WTC11 (cell line): ENCODE measurements at regions not wholly inside any gene's neighbourhood (a gene's known extent, or its start where the extent isn't known, plus 50 kb on each side); places are given as distances from the start of the nearest gene placed in this dataset.

Experiments
- ATAC-seq: fragments of 200-7000 bp; cut with Tn5 transposase; 2 replicates; pipeline ENCODE4 v1.10.0; 2021; ENCODE audit warnings: mild to moderate bottlenecking, moderate library complexity
- CTCF ChIA-PET: fragments of 300-600 bp; sonication (Branson Sonifier 250); formaldehyde crosslinking; loops from one replicate; lab custom pipeline; 2021; ENCODE audit warnings: antibody characterized with exemption; lab: Charles Lee
- POLR2A ChIA-PET: fragments of 350-600 bp; sonication (Branson Sonifier 250); formaldehyde crosslinking; loops from one replicate; lab custom pipeline; 2021; ENCODE audit warnings: antibody characterized with exemption; lab: Charles Lee
- DNase-seq: peaks from one replicate; pipeline ENCODE4 v3.0.0; 2021; ENCODE audit warnings: low spot score
- H3K27ac Mint-ChIP-seq: 2 replicates; pipeline ENCODE4 v1.8.0; 2021; ENCODE audit warnings: mixed read lengths
- H3K27me3 Mint-ChIP-seq: 2 replicates; pipeline ENCODE4 v1.8.0; 2021; ENCODE audit warnings: low read depth, mild to moderate bottlenecking, moderate library complexity, mixed read lengths
- H3K36me3 Mint-ChIP-seq: 2 replicates; pipeline ENCODE4 v1.8.0; 2021; ENCODE audit warnings: mixed read lengths
- H3K4me1 Mint-ChIP-seq: 2 replicates; pipeline ENCODE4 v1.8.0; 2022; ENCODE audit warnings: mixed read lengths
- H3K4me3 Mint-ChIP-seq: 2 replicates; pipeline ENCODE4 v1.8.0; 2021; ENCODE audit warnings: mild to moderate bottlenecking, moderate library complexity, mixed read lengths
- H3K9me3 Mint-ChIP-seq: 2 replicates; pipeline ENCODE4 v1.8.0; 2021; ENCODE audit warnings: mixed read lengths
- ESRRA ChIP-seq: sonication (generic); formaldehyde crosslinking; IDR thresholded peaks from 2 replicates; pipeline ENCODE4 v1.8.1; 2022; ENCODE audit warnings: mild to moderate bottlenecking, missing genetic modification reagents, borderline replicate concordance
- FOXK1 ChIP-seq: sonication (generic); formaldehyde crosslinking; IDR thresholded peaks from 2 replicates; pipeline ENCODE4 v1.8.0; 2022; ENCODE audit warnings: mild to moderate bottlenecking, moderate library complexity, missing genetic modification reagents
- FOXP1 ChIP-seq: sonication (generic); formaldehyde crosslinking; IDR thresholded peaks from 2 replicates; pipeline ENCODE4 v1.8.0; 2022; ENCODE audit warnings: missing genetic modification reagents, mild to moderate bottlenecking, moderate library complexity, borderline replicate concordance
- GTF2I ChIP-seq: fragments of 250-450 bp; sonication (Bioruptor Pico); conservative IDR thresholded peaks from 2 replicates; pipeline ENCODE4 v1.4.0; 2021; ENCODE audit warnings: mild to moderate bottlenecking
- MXD4 ChIP-seq: fragments of 250-450 bp; sonication (Bioruptor Pico); IDR thresholded peaks from 2 replicates; pipeline ENCODE4 v1.8.0; 2021; ENCODE audit warnings: mild to moderate bottlenecking, moderate library complexity, borderline replicate concordance
- NFATC4 ChIP-seq: fragments of 250-450 bp; sonication (Bioruptor Pico); IDR thresholded peaks from 2 replicates; pipeline ENCODE4 v1.9.0; 2021; ENCODE audit warnings: mild to moderate bottlenecking
- OVOL2 ChIP-seq: fragments of 250-450 bp; sonication (Bioruptor Pico); IDR thresholded peaks from 2 replicates; pipeline ENCODE4 v1.9.0; 2021; ENCODE audit warnings: mild to moderate bottlenecking, borderline replicate concordance
- SOX15 ChIP-seq: fragments of 250-450 bp; sonication (Bioruptor Pico); IDR thresholded peaks from 2 replicates; pipeline ENCODE4 v1.9.0; 2021; ENCODE audit warnings: mild to moderate bottlenecking
- SP1 ChIP-seq: sonication (generic); formaldehyde crosslinking; conservative IDR thresholded peaks from 2 replicates; pipeline ENCODE4 v1.8.1; 2022; ENCODE audit warnings: missing genetic modification reagents
- TCF7 ChIP-seq: sonication (generic); formaldehyde crosslinking; IDR thresholded peaks from 2 replicates; pipeline ENCODE4 v1.8.0; 2022; ENCODE audit warnings: mild to moderate bottlenecking, low read depth, missing genetic modification reagents, moderate library complexity
- TEAD1 ChIP-seq: sonication (generic); formaldehyde crosslinking; IDR thresholded peaks from 2 replicates; pipeline ENCODE4 v1.8.0; 2022; ENCODE audit warnings: mild to moderate bottlenecking, missing genetic modification reagents
- ZNF263 ChIP-seq: sonication (generic); formaldehyde crosslinking; IDR thresholded peaks from 2 replicates; pipeline ENCODE4 v1.8.1; 2022; ENCODE audit warnings: low read depth, mild to moderate bottlenecking, moderate library complexity, missing genetic modification reagents
- TF ChIP-seq, protein P1 (sequence below): fragments of 250-450 bp; sonication (Bioruptor Pico); IDR thresholded peaks from 2 replicates; pipeline ENCODE4 v2.1.2; 2022; ENCODE audit warnings: mild to moderate bottlenecking, moderate library complexity
- TF ChIP-seq, protein P2 (sequence below): fragments of 250-450 bp; sonication (Bioruptor Pico); IDR thresholded peaks from 2 replicates; pipeline ENCODE4 v1.9.0; 2021; ENCODE audit warnings: mild to moderate bottlenecking
- TF ChIP-seq, protein P3 (sequence below): fragments of 250-450 bp; sonication (Bioruptor Pico); IDR thresholded peaks from 2 replicates; pipeline ENCODE4 v1.9.0; 2021; ENCODE audit warnings: mild to moderate bottlenecking, borderline replicate concordance
- TF ChIP-seq, protein P4 (sequence below): sonication (generic); formaldehyde crosslinking; IDR thresholded peaks from 2 replicates; pipeline ENCODE4 v1.8.0; 2022; ENCODE audit warnings: mild to moderate bottlenecking, missing genetic modification reagents
- TF ChIP-seq, protein P5 (sequence below): sonication (generic); formaldehyde crosslinking; IDR thresholded peaks from 2 replicates; pipeline ENCODE4 v1.8.1; 2023; ENCODE audit warnings: mild to moderate bottlenecking, missing genetic modification reagents, moderate library complexity
- TF ChIP-seq, protein P6 (sequence below): sonication (generic); formaldehyde crosslinking; IDR thresholded peaks from 2 replicates; pipeline ENCODE4 v1.8.0; 2022; ENCODE audit warnings: mild to moderate bottlenecking, missing genetic modification reagents

DNA sequence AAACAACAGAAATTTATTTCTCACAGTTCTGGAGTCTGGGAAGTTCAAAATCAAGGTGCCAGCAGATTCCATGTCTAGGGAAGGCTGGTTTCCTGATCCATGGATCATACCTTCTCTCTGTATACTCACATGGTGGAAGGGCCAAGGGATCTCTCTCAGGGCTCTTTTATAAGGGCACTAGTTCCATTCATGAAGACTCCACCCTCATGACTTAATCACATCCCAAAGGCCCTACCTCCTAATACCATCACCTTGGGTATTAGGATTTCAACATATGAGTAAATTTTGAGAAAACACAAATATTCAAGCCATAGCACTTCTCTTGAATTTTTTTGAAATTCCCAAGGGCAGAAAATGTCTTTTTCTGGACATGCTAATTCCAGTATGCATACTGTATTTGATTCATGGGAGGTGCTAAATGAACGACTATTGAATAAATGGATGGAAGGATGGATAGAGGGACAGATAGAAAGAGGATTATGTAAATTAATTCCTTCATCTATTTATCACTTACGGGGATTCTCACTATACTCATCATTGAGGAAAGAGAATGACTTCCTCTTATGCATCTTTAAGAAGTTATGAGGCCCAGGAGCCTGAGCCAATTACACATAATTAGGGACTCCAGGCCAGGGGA, 182.8 kb downstream of the NRIP1 start (continued):
- TF ChIP-seq, protein P1, sequence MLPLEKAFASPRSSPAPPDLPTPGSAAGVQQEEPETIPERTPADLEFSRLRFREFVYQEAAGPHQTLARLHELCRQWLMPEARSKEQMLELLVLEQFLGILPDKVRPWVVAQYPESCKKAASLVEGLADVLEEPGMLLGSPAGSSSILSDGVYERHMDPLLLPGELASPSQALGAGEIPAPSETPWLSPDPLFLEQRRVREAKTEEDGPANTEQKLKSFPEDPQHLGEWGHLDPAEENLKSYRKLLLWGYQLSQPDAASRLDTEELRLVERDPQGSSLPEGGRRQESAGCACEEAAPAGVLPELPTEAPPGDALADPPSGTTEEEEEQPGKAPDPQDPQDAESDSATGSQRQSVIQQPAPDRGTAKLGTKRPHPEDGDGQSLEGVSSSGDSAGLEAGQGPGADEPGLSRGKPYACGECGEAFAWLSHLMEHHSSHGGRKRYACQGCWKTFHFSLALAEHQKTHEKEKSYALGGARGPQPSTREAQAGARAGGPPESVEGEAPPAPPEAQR (CRISPR knock-in tag), result no peak
- no peak for TF ChIP-seq ESRRA (CRISPR knock-in tag)

DNA sequence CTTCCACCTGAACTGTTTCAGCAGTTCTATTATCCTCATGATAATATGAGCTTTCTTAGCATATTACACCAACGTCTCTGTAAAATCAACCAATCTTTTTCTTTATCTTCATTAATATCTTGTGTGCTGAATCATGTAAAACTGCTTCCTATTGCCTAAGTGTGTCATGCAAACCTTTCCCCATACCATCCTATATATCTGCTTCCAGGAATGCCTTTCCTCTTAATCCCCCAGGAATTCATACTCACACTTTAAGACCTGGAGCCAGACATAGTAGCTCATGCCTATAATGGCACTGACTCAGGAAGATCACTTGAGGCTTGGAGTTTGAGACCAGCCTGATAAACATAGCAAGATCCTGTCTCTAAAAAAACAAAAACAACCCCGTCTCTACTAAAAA, 183.9 kb downstream of the NRIP1 start:
- Mint-ChIP-seq H3K9me3 (no peaks in the 10 kb centered on the region), H3K36me3 (no peaks in the 10 kb centered on the region), H3K27ac (no peak overlapping the region), H3K27me3 (no peaks in the 10 kb centered on the region), H3K4me1 (peaks cover 16% of the 10 kb centered on the region), H3K4me3 (no peak overlapping the region)
- no peak for DNase-seq
- ATAC-seq, result no peak
- TF ChIP-seq ZNF263 (CRISPR knock-in tag) (no peak), FOXK1 (no peak), TEAD1 (no peak), TCF7 (no peak), SOX15 (CRISPR knock-in tag) (no peak), MXD4 (CRISPR knock-in tag) (no peak), NFATC4 (CRISPR knock-in tag) (no peak), GTF2I (no peak), FOXP1 (CRISPR knock-in tag) (no peak), OVOL2 (CRISPR knock-in tag) (no peak), SP1 (CRISPR knock-in tag) (no peak)
- TF ChIP-seq, protein P2, sequence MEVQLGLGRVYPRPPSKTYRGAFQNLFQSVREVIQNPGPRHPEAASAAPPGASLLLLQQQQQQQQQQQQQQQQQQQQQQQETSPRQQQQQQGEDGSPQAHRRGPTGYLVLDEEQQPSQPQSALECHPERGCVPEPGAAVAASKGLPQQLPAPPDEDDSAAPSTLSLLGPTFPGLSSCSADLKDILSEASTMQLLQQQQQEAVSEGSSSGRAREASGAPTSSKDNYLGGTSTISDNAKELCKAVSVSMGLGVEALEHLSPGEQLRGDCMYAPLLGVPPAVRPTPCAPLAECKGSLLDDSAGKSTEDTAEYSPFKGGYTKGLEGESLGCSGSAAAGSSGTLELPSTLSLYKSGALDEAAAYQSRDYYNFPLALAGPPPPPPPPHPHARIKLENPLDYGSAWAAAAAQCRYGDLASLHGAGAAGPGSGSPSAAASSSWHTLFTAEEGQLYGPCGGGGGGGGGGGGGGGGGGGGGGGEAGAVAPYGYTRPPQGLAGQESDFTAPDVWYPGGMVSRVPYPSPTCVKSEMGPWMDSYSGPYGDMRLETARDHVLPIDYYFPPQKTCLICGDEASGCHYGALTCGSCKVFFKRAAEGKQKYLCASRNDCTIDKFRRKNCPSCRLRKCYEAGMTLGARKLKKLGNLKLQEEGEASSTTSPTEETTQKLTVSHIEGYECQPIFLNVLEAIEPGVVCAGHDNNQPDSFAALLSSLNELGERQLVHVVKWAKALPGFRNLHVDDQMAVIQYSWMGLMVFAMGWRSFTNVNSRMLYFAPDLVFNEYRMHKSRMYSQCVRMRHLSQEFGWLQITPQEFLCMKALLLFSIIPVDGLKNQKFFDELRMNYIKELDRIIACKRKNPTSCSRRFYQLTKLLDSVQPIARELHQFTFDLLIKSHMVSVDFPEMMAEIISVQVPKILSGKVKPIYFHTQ (CRISPR knock-in tag), result no peak
- TF ChIP-seq, protein P3, sequence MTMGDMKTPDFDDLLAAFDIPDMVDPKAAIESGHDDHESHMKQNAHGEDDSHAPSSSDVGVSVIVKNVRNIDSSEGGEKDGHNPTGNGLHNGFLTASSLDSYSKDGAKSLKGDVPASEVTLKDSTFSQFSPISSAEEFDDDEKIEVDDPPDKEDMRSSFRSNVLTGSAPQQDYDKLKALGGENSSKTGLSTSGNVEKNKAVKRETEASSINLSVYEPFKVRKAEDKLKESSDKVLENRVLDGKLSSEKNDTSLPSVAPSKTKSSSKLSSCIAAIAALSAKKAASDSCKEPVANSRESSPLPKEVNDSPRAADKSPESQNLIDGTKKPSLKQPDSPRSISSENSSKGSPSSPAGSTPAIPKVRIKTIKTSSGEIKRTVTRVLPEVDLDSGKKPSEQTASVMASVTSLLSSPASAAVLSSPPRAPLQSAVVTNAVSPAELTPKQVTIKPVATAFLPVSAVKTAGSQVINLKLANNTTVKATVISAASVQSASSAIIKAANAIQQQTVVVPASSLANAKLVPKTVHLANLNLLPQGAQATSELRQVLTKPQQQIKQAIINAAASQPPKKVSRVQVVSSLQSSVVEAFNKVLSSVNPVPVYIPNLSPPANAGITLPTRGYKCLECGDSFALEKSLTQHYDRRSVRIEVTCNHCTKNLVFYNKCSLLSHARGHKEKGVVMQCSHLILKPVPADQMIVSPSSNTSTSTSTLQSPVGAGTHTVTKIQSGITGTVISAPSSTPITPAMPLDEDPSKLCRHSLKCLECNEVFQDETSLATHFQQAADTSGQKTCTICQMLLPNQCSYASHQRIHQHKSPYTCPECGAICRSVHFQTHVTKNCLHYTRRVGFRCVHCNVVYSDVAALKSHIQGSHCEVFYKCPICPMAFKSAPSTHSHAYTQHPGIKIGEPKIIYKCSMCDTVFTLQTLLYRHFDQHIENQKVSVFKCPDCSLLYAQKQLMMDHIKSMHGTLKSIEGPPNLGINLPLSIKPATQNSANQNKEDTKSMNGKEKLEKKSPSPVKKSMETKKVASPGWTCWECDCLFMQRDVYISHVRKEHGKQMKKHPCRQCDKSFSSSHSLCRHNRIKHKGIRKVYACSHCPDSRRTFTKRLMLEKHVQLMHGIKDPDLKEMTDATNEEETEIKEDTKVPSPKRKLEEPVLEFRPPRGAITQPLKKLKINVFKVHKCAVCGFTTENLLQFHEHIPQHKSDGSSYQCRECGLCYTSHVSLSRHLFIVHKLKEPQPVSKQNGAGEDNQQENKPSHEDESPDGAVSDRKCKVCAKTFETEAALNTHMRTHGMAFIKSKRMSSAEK (CRISPR knock-in tag), result no peak
- TF ChIP-seq, protein P4, sequence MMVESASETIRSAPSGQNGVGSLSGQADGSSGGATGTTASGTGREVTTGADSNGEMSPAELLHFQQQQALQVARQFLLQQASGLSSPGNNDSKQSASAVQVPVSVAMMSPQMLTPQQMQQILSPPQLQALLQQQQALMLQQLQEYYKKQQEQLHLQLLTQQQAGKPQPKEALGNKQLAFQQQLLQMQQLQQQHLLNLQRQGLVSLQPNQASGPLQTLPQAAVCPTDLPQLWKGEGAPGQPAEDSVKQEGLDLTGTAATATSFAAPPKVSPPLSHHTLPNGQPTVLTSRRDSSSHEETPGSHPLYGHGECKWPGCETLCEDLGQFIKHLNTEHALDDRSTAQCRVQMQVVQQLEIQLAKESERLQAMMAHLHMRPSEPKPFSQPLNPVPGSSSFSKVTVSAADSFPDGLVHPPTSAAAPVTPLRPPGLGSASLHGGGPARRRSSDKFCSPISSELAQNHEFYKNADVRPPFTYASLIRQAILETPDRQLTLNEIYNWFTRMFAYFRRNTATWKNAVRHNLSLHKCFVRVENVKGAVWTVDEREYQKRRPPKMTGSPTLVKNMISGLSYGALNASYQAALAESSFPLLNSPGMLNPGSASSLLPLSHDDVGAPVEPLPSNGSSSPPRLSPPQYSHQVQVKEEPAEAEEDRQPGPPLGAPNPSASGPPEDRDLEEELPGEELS (CRISPR knock-in tag), result no peak
- TF ChIP-seq, protein P5, sequence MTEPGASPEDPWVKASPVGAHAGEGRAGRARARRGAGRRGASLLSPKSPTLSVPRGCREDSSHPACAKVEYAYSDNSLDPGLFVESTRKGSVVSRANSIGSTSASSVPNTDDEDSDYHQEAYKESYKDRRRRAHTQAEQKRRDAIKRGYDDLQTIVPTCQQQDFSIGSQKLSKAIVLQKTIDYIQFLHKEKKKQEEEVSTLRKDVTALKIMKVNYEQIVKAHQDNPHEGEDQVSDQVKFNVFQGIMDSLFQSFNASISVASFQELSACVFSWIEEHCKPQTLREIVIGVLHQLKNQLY (CRISPR knock-in tag), result no peak
- TF ChIP-seq, protein P6, sequence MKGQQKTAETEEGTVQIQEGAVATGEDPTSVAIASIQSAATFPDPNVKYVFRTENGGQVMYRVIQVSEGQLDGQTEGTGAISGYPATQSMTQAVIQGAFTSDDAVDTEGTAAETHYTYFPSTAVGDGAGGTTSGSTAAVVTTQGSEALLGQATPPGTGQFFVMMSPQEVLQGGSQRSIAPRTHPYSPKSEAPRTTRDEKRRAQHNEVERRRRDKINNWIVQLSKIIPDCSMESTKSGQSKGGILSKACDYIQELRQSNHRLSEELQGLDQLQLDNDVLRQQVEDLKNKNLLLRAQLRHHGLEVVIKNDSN (CRISPR knock-in tag), result no peak
- ChIA-PET POLR2A (no interaction called here), CTCF (interaction anchor here (1.3 kb wide), 1 partner anchor 17 kb away, joined by 6 read pairs; no protein-coding TSS in a partner anchor)
